ENCODE measurements at regions not wholly inside any gene's neighbourhood (a gene's known extent, or its start where the extent isn't known, plus 50 kb on each side); places are given as distances from the start of the nearest gene placed in this dataset.

DNA sequence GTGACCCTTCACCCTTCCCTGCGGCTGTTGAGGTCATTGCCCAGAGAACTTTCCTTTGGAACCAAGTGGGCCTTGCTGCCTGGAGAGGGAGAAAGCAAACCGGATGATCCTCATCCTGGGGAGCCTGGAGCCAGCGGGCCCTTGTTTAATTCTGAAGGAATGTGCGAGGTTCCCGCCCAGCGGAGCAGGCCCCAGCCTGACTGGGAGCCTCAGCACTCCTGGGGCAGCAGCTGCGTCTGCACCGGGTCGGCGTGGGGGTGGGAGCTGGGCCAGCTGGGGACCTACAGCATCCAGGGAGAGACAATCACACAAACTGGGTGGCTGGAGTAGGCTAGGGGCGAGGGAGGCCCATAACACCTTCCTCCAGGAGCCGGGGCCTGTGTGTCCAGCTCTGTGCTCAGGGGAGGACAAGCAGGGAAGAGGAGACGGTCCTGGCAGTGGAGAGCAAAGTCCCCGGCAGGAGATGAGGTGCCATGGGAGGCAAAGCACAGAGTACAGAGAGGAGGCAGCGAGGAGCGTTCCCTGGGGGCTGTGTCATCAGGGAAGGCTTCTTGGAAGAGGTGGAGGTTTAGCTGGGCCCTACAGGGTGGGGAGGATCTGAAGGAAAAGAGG lies 61.9 kb upstream of the HAAO start:
- DNase-seq (ENCODE audit: low read depth), result no peak
- no peak overlapping the region for H3K4me3 ChIP-seq (ENCODE audit: low read depth, low read length)
- no peak for TF ChIP-seq POLR2A (IDR thresholded peaks at IDR 0.05; ENCODE audit: extremely low read depth, insufficient read length)
- TF ChIP-seq, protein P1, sequence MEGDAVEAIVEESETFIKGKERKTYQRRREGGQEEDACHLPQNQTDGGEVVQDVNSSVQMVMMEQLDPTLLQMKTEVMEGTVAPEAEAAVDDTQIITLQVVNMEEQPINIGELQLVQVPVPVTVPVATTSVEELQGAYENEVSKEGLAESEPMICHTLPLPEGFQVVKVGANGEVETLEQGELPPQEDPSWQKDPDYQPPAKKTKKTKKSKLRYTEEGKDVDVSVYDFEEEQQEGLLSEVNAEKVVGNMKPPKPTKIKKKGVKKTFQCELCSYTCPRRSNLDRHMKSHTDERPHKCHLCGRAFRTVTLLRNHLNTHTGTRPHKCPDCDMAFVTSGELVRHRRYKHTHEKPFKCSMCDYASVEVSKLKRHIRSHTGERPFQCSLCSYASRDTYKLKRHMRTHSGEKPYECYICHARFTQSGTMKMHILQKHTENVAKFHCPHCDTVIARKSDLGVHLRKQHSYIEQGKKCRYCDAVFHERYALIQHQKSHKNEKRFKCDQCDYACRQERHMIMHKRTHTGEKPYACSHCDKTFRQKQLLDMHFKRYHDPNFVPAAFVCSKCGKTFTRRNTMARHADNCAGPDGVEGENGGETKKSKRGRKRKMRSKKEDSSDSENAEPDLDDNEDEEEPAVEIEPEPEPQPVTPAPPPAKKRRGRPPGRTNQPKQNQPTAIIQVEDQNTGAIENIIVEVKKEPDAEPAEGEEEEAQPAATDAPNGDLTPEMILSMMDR (IDR thresholded peaks at IDR 0.05; ENCODE audit: low read depth, low read length), result no peak
- TF ChIP-seq MYC (IDR thresholded peaks at IDR 0.05; ENCODE audit: low read depth, low read length), result no peak
- TF ChIP-seq, protein P2, sequence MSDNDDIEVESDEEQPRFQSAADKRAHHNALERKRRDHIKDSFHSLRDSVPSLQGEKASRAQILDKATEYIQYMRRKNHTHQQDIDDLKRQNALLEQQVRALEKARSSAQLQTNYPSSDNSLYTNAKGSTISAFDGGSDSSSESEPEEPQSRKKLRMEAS (IDR thresholded peaks at IDR 0.05; ENCODE audit: low read depth, low read length), result no peak

DNA sequence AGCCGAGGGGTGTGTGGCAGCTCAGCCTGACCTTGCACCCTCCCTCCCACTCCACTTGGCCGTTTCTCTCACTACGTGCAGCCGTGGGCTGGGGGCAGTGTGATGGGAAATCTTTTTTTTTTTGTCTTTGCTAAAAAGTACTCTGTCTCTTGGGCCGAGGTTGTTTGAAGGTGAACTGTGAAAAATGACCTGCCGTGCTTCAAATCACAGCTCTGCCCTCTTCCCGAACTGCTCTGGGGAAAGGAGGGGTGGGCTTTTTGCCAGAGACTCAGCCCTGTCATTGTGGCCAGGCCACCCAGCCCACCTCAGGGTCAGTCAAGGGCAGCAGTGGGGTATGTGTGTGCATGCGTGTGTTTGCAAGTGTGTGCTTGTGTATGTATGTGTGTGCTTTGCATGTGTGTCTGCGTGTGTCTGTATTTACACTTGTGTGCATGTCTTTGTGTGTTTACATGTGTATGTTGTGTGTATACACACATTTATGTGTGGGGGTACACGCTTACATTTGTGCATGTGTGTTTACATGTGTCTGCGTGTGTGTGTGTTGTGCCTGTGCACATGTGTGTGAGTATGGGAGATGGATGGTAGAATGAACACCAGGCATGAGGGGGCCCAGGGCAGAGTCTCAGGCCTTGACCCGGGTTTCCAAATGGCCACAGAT lies 61.3 kb upstream of the HAAO start:
- no peak overlapping the region for H3K4me3 ChIP-seq (ENCODE audit: low read depth, low read length)
- DNase-seq (ENCODE audit: low read depth), result no peak
- TF ChIP-seq, protein P1 (IDR thresholded peaks at IDR 0.05; ENCODE audit: low read depth, low read length), result no peak
- TF ChIP-seq POLR2A (IDR thresholded peaks at IDR 0.05; ENCODE audit: extremely low read depth, insufficient read length) (no peak), MYC (IDR thresholded peaks at IDR 0.05; ENCODE audit: low read depth, low read length) (no peak)
- TF ChIP-seq, protein P2 (IDR thresholded peaks at IDR 0.05; ENCODE audit: low read depth, low read length), result no peak

DNA sequence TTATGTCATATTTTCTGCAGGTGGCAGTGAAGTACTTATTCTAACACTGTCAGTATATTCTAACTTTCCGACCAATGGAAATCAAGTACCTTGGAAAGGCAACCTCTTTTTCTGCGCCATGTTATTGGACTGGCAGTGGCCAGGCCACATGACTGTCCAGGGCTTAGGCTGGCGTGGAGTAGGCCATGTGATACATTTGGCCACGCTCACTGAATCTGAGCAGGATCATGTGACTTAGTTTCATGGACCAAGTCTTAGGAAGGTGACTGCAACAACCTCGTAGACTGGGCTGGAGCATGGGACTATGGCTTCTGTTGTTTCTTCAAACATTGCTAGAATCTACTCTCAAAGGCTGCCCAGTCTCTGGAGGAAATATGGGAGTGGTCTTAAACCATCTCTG lies 60.4 kb upstream of the HAAO start:
- TF ChIP-seq, protein P2 (IDR thresholded peaks at IDR 0.05; ENCODE audit: low read depth, low read length), result no peak
- TF ChIP-seq, protein P1 (IDR thresholded peaks at IDR 0.05; ENCODE audit: low read depth, low read length), result no peak
- DNase-seq (ENCODE audit: low read depth), result no peak
- no peak overlapping the region for H3K4me3 ChIP-seq (ENCODE audit: low read depth, low read length)

DNA sequence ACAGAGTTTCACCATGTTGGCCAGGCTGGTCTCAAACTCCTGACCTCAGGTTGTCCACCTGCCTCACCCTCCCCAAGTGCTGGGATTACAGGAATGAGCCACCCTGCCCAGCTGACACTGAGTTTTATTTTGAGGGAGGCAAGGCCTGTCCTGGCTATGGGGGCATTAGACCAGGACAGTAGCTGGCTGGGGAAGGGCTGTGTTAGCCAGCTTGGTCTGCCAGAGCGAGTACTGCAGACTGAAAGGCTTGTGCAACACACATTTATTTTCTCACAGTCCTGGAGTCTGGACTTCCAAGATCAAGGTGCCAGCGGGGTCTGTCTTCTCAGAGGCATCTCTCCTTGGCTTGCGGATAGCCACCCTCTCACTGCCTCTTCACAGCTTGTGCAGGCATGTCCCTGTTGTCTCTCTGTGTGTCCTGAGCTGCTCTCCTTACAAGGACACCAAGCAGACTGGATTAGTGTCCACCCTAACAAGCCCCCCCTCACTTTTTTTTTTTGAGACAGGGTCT lies 59.4 kb upstream of the HAAO start:
- no peak overlapping the region for H3K4me3 ChIP-seq (ENCODE audit: low read depth, low read length)
- no peak for TF ChIP-seq POLR2A (IDR thresholded peaks at IDR 0.05; ENCODE audit: extremely low read depth, insufficient read length)
- no peak for TF ChIP-seq MYC (IDR thresholded peaks at IDR 0.05; ENCODE audit: low read depth, low read length)
- TF ChIP-seq, protein P2 (IDR thresholded peaks at IDR 0.05; ENCODE audit: low read depth, low read length), result no peak
- TF ChIP-seq, protein P1 (IDR thresholded peaks at IDR 0.05; ENCODE audit: low read depth, low read length), result no peak
- no peak for DNase-seq (ENCODE audit: low read depth)

DNA sequence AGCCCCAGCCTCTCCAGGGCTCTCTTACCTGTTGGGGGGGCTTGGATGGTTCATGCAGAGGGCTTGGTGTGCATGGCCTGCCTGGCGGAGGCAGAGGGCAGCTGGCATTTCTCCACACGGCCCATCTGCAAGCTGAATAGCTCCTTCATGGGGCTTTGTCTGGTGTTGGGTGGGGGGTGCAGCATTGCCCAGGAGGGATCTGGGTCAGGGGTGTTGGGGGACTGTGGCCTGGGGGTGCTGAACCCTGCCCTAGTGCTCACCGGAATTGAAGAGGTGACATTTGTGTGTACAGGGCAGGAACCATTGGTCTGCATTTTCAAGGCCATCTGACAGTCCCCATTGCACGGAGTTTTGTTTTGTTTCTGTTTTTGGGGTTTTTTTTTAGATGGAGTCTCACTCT lies 58.8 kb upstream of the HAAO start:
- TF ChIP-seq, protein P1 (IDR thresholded peaks at IDR 0.05; ENCODE audit: low read depth, low read length), result no peak
- TF ChIP-seq MYC (IDR thresholded peaks at IDR 0.05; ENCODE audit: low read depth, low read length), result no peak
- TF ChIP-seq, protein P2 (IDR thresholded peaks at IDR 0.05; ENCODE audit: low read depth, low read length), result no peak
- no peak for TF ChIP-seq POLR2A (IDR thresholded peaks at IDR 0.05; ENCODE audit: extremely low read depth, insufficient read length)

More for the DNA sequence above, 58.8 kb upstream of the HAAO start:
- no peak overlapping the region for H3K4me3 ChIP-seq (ENCODE audit: low read depth, low read length)
- DNase-seq (ENCODE audit: low read depth), result no peak
